G401 (cell line): ENCODE measurements at regions not wholly inside any gene's neighbourhood (a gene's known extent, or its start where the extent isn't known, plus 50 kb on each side); places are given as distances from the start of the nearest gene placed in this dataset.
"Not testable (repeated sequence)": the region's sequence is repeated elsewhere in the genome, so short reads cannot be mapped to it uniquely, and the experiment has no call there.

Source experiments
- DNase-seq: peaks from one replicate; pipeline ENCODE4 v3.0.0-alpha.2; 2015; ENCODE audit warnings: low spot score
- in situ Hi-C: cut with HindIII; loops from 2 replicates; pipeline ENCODE4 v1.10.0; 2016; ENCODE audit warnings: low sequenced_read_pairs, mixed read lengths

GRCh38 chr1:60898413-60898812 lies 183.9 kb upstream of the NFIA start:
- in situ Hi-C loops, result no loop called here
- DNase-seq, result no peak

DNA sequence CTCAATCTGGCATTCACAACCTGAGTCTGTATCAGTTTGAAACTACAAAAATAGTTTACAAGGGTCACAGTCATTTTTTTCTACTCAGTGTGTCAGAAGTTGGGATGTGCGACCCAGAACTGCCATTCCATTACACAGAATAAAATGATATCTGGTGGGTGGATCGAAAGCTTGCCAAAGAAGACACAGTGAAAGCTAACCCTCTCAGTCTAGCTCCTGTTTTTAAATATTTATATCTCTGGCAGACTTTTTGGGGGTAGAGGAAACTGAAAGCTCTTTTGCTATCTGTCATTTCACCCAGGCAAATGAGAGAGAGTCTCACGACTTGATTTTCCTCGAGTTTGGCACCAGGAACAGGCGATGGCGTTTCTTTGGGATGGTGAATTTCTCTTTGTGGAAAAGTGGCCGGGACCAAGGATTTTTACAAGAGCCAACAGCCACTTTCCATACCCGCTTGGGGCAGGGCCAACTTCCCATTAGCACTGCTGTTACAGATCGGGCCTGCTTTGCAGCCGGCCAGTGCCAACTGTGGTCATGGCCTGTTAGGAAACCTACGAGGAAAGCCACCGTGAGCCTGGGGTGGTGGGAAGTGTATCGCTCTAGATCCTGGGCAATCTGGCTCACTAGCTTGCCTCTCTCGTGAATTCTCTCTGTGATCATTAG lies 185.5 kb upstream of the NFIA start:
- peak; percentile 32 for DNase-seq
- in situ Hi-C loops, result no loop called here

DNA sequence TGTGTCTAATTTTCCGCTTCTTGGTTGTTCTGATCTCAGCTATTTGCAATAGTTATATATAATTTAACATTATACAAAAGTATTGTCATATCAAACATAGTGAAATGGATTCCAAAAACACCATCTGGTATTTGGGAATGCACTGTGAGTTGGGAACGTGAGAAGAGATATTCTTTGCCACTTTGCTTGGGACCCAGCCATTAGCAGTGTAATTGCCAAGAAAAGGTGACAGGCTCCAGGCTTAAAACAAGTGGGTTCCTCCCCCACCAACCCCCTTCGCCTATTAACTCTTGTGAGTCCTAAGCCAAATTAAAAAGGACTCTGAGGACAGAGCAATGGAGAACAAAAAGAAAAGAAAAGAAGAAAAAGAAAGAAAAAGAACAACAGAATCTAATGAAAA lies 186.7 kb upstream of the NFIA start:
- in situ Hi-C loops, result no loop called here
- DNase-seq, result peak; percentile 50

DNA sequence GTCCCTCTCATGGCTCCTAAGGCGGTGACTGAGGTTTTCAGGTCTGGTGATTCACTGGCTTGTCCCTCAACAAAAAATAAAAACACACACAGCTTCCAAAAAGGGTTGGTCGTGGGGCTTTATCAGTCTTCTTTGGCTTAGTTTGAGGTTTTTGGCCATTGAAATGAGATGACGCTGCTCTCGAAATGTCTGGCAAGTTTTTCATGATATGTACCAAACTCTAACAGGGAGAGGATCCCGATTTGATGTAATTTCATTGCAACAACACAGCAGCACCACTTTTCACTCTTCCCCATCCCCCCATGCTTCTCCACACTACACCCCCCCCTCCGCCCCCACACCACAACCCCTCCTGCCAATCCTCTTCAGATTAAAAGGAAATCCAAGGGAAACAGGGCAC lies 187.1 kb upstream of the NFIA start:
- DNase-seq, result peak; percentile 13
- in situ Hi-C loops, result no loop called here

- in situ Hi-C loops, result no loop called here
- DNase-seq, result no peak
These were observed 187.6 kb upstream of the NFIA start for GRCh38 chr1:60894741-60895140.

- no peak for DNase-seq
These were observed 188.2 kb upstream of the NFIA start for GRCh38 chr1:60894130-60894529.

DNA sequence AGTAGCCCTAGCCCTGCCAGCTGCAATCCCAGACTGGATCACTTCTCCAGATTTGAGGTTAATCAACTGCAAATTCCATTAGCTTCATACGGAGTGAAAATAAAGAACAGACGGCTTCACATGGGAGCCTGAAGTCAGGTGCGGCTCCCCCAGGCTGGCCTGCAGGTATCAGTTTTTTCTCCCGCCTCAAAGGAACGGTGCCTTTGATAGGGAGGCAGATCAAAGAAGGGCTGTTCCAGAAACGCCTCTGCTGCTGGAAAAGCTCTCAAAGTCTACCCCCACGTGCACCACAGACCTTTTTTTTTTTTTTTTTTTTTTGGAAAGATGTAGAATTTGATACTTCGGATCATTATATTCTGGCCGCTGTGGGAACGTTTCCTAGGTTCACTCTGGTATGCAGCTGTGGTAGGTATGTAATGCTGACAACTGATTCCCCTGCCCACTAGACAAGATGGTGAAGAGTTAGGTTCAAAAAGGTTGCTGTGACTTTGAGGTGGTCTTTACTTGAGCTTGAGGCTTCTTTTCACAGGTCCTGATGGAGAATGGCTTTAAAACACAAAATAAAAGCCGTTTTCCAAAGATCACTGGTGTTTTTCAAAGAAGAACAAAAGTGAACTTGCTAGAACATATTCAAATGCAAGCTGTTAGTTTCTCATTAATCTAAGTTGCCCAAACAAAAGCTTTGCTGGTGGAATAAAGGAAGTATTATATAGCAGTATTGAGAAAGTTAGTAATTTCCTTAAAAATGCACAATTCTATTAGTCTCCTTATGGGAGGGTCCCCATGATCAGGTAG lies 189.0 kb upstream of the NFIA start:
- no peak for DNase-seq
- in situ Hi-C loops, result no loop called here

More at GRCh38 chr1:60894130-60894529, 188.2 kb upstream of the NFIA start:
- in situ Hi-C loops, result no loop called here

DNA sequence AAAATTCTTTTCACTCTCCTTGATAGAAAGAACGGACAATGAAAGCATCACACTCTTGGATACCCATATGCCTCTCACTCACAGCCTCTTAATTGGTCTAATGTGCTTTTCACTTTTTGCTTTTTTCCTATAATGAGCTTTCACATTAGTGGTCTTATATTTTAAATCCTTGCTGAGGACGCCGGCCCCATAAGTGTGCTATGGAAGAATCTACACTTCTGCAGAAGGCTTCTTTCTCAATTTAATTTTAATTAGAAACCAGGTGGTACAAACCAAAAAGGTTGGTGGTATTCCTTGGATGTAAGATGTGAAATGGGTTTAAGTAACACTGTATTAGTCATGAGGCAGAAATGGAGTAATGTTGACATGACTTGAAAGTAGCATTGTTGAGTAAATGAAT lies 190.6 kb upstream of the NFIA start:
- in situ Hi-C loops, result no loop called here
- no peak for DNase-seq

GRCh38 chr1:60891281-60891680 lies 191.1 kb upstream of the NFIA start:
- in situ Hi-C loops, result no loop called here
- no peak for DNase-seq

GRCh38 chr1:60890664-60891063 lies 191.7 kb upstream of the NFIA start:
- DNase-seq, result no peak
- in situ Hi-C loops, result no loop called here

- in situ Hi-C loops, result no loop called here
- DNase-seq, result no peak
These were observed 192.7 kb upstream of the NFIA start for GRCh38 chr1:60889709-60890108.

DNA sequence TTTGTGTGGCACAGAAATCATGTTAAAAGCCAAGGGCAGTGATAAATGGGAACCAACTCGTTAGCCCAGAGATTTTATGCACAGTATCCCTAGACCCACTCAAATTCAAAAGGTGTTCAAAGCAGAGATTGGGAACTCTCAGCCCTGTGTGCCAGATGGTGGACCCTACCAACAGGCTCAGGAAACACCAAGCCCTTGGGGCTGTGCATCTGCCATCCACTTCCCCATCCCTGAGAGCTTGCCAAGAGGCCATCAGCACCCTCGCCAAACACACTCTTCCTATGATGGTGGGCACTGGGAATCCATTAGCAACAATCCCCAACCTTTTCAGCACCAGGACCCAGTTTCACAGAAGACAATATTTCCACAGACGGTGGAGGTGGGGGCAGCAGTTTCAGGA lies 194.2 kb upstream of the NFIA start:
- in situ Hi-C loops, result no loop called here
- no peak for DNase-seq

- in situ Hi-C loops, result no loop called here
- no peak for DNase-seq
These were observed 195.5 kb upstream of the NFIA start for GRCh38 chr1:60886793-60887331.

- in situ Hi-C loops, result no loop called here
These were observed 196.3 kb upstream of the NFIA start for GRCh38 chr1:60886090-60886489.

DNA sequence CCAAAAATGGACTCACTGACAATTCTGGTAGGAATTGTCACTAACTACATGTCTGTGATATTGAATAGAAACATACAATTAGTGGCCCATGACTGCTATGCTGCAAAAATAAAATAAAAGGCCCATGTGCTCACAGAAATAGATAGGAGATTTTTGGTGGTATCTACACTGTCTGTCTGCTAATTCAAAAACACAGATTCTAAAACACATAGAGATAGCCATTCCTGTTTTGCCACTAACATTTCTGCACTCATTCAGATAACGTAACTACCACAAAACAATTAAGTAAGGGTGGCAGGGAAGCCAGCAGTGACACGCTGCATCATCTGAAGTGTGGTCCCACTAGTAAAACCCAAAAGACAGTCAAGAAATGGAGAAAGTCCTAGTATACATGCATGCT lies 202.2 kb upstream of the NFIA start:
- in situ Hi-C loops, result no loop called here
- DNase-seq, result no peak

More at GRCh38 chr1:60886090-60886489, 196.3 kb upstream of the NFIA start:
- no peak for DNase-seq

- DNase-seq, result no peak
- in situ Hi-C loops, result no loop called here
These were observed 204.0 kb upstream of the NFIA start for GRCh38 chr1:60878323-60878722.

- DNase-seq, result no peak
- in situ Hi-C loops, result no loop called here
These were observed 205.0 kb upstream of the NFIA start for GRCh38 chr1:60877376-60877775.

- in situ Hi-C loops, result no loop called here
- no peak for DNase-seq
These were observed 205.4 kb upstream of the NFIA start for GRCh38 chr1:60876952-60877351.

DNA sequence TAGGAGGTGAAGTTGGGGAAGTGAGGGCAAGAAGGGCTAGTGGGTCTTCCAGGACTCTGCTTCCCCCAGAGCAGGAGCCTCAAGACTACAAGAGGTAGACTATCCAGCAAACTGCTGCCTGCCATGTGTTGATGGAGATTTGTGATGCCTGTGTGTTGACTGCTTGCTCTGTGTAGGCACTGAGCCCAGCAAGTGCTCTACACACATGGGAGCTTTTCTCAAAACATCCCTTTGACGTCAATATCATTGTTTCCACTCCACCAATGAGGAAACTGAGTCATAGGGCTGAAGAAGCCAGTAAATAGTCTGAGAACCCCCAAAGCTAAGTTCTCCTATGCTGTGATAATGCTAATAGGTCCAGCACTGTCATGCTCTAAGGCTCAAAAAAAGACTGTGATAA lies 207.2 kb upstream of the NFIA start:
- in situ Hi-C loops, result no loop called here
- no peak for DNase-seq

DNA sequence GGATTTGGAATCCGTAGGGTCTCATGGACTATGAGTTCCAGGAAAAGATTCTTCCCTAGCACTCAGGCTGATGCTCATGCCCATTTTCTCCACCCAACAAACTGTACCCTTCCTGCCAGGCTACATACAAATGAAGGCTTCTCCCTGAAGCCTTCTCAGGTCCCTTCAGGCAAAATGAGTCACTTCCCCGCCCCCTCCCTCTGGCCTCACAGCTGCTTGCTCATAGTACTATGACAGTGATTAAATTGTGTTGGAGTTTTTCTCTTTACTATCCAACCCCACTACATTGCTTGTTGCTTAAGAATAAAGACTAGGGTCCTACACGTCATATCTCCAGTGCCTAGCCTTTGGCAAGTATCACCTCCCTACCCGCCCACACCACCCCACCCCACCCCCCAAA lies 207.6 kb upstream of the NFIA start:
- no peak for DNase-seq
- in situ Hi-C loops, result no loop called here

- DNase-seq, in situ Hi-C loops: not testable (repeated sequence)
These were observed 209.0 kb upstream of the NFIA start for GRCh38 chr1:60873396-60873795.
